ENCODE measurements at regions not wholly inside any gene's neighbourhood (a gene's known extent, or its start where the extent isn't known, plus 50 kb on each side); places are given as distances from the start of the nearest gene placed in this dataset.
"Not testable (repeated sequence)": the region's sequence is repeated elsewhere in the genome, so short reads cannot be mapped to it uniquely, and the experiment has no call there.

DNA sequence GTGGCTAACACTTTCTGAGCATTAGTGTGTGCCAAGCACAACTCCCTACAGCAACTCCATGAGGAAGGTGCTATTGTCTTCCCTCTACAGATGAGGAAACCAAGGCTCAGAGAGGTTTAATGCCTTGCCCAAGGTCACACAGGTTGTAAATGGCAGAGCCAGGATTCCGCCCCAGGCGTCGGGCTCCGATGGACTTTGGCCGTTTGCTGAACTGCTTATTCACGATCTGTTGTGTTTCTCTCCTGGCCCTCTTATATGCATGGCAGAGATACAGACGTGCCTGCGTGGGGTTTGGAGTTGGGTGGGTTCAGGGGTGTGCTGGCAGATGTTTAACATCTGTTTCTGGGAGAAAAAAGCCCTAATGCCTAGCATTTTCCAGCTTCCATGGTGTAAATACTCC, 117.4 kb downstream of the ZNF267 start:
- H3K36me3 ChIP-seq (ENCODE audit: control insufficient read depth, insufficient read depth, low read length); H3K27me3 ChIP-seq (ENCODE audit: control insufficient read depth in 2 of 2, insufficient read depth in 2 of 2, low read length in 2 of 2); H3K4me2 ChIP-seq (ENCODE audit: insufficient read depth, low read length); H3K79me2 ChIP-seq (ENCODE audit: control insufficient read depth, insufficient read depth, low read length); H3K27ac ChIP-seq (ENCODE audit: extremely low read depth, low read depth, low read length); H3K4me3 ChIP-seq; H3K9me3 ChIP-seq (replicated peaks; ENCODE audit: control insufficient read depth, insufficient read depth, low read depth, low read length); H3K4me1 ChIP-seq (replicated peaks in 1 of 2; ENCODE audit: control insufficient read depth in 2 of 2, insufficient read depth in 2 of 2, low read length in 2 of 2); H3K9me1 ChIP-seq (ENCODE audit: control insufficient read depth, insufficient read depth, low read length); H3K9ac ChIP-seq (ENCODE audit: insufficient read depth in 1 of 2, low read depth in 2 of 2, low read length in 2 of 2); FAIRE-seq; intact Hi-C loops (cut with micrococcal nuclease); BruUV-seq (replicated peaks); CTCF ChIA-PET (ENCODE audit: low intra/inter-chr PET ratio); ATAC-seq; POLR2A ChIA-PET; DNase-seq (ENCODE audit: extremely low read depth in 1 of 4, low spot score in 3 of 4); H2AFZ ChIP-seq (ENCODE audit: low read depth, low read length); H4K20me1 ChIP-seq (replicated peaks; ENCODE audit: control insufficient read depth, insufficient read depth, low read length): not testable (repeated sequence)
- WGBS (ENCODE audit: insufficient coverage, low coverage, missing lambda C conversion rate): 0% methylated on average over 8 of the region's 8 CpGs
- in situ Hi-C loops (cut with MboI): loop anchor here (10.0 kb wide), 1 partner anchor 1924 kb away; no protein-coding TSS in a partner anchor

DNA sequence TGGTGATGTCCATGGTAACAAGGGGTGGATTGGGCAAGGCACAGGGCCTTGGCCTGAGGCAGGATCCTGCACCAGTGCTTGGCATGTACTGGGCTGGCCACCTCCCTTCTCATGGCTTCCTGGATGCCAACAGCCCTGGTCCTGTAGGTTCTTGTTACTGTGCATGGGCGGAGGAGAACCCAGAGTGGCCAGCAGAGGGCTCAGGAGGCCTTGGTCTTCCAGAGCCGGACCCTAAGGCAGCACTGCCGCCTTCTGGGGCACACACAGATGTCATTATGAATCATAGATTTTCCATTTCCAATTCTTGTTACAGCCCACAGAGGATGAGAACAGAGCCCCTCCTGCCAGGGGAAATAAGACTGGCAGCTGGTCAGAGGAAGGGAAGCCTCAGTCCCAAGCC, 122.7 kb downstream of the ZNF267 start:
- H3K27ac ChIP-seq (ENCODE audit: extremely low read depth, low read depth, low read length); H3K4me1 ChIP-seq (replicated peaks in 1 of 2; ENCODE audit: control insufficient read depth in 2 of 2, insufficient read depth in 2 of 2, low read length in 2 of 2); CTCF ChIA-PET (ENCODE audit: low intra/inter-chr PET ratio); BruUV-seq (replicated peaks); H3K9me3 ChIP-seq (replicated peaks; ENCODE audit: control insufficient read depth, insufficient read depth, low read depth, low read length); FAIRE-seq; H2AFZ ChIP-seq (ENCODE audit: low read depth, low read length); H3K9me1 ChIP-seq (ENCODE audit: control insufficient read depth, insufficient read depth, low read length); H3K4me2 ChIP-seq (ENCODE audit: insufficient read depth, low read length); H3K4me3 ChIP-seq; H3K9ac ChIP-seq (ENCODE audit: insufficient read depth in 1 of 2, low read depth in 2 of 2, low read length in 2 of 2); H3K36me3 ChIP-seq (ENCODE audit: control insufficient read depth, insufficient read depth, low read length); H3K79me2 ChIP-seq (ENCODE audit: control insufficient read depth, insufficient read depth, low read length); POLR2A ChIA-PET; H4K20me1 ChIP-seq (replicated peaks; ENCODE audit: control insufficient read depth, insufficient read depth, low read length); H3K27me3 ChIP-seq (ENCODE audit: control insufficient read depth in 2 of 2, insufficient read depth in 2 of 2, low read length in 2 of 2); intact Hi-C loops (cut with micrococcal nuclease); ATAC-seq; DNase-seq (ENCODE audit: extremely low read depth in 1 of 4, low spot score in 3 of 4): not testable (repeated sequence)
- WGBS (ENCODE audit: insufficient coverage, low coverage, missing lambda C conversion rate): 0% methylated on average over 2 of the region's 3 CpGs
- in situ Hi-C loops (cut with MboI): loop anchor here (10.0 kb wide), 1 partner anchor 1918 kb away; no protein-coding TSS in a partner anchor
- TF ChIP-seq, protein P1, sequence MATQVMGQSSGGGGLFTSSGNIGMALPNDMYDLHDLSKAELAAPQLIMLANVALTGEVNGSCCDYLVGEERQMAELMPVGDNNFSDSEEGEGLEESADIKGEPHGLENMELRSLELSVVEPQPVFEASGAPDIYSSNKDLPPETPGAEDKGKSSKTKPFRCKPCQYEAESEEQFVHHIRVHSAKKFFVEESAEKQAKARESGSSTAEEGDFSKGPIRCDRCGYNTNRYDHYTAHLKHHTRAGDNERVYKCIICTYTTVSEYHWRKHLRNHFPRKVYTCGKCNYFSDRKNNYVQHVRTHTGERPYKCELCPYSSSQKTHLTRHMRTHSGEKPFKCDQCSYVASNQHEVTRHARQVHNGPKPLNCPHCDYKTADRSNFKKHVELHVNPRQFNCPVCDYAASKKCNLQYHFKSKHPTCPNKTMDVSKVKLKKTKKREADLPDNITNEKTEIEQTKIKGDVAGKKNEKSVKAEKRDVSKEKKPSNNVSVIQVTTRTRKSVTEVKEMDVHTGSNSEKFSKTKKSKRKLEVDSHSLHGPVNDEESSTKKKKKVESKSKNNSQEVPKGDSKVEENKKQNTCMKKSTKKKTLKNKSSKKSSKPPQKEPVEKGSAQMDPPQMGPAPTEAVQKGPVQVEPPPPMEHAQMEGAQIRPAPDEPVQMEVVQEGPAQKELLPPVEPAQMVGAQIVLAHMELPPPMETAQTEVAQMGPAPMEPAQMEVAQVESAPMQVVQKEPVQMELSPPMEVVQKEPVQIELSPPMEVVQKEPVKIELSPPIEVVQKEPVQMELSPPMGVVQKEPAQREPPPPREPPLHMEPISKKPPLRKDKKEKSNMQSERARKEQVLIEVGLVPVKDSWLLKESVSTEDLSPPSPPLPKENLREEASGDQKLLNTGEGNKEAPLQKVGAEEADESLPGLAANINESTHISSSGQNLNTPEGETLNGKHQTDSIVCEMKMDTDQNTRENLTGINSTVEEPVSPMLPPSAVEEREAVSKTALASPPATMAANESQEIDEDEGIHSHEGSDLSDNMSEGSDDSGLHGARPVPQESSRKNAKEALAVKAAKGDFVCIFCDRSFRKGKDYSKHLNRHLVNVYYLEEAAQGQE (IDR thresholded peaks at IDR 0.05; ENCODE audit: borderline replicate concordance): peak; percentile 42; the same call in 1 of the 2 replicates
- TF ChIP-seq, protein P1 (CRISPR knock-in tag; IDR thresholded peaks at IDR 0.05; ENCODE audit: low read depth): not testable (repeated sequence)
- TF ChIP-seq RAD21 (CRISPR knock-in tag; conservative IDR thresholded peaks at IDR 0.05 in 1 of 2, IDR thresholded peaks at IDR 0.05 in 1 of 2) (peak; percentile 46 to 78), MEIS2 (IDR thresholded peaks at IDR 0.05; ENCODE audit: partially characterized antibody) (peak; percentile 7)
- TF ChIP-seq, protein P2, sequence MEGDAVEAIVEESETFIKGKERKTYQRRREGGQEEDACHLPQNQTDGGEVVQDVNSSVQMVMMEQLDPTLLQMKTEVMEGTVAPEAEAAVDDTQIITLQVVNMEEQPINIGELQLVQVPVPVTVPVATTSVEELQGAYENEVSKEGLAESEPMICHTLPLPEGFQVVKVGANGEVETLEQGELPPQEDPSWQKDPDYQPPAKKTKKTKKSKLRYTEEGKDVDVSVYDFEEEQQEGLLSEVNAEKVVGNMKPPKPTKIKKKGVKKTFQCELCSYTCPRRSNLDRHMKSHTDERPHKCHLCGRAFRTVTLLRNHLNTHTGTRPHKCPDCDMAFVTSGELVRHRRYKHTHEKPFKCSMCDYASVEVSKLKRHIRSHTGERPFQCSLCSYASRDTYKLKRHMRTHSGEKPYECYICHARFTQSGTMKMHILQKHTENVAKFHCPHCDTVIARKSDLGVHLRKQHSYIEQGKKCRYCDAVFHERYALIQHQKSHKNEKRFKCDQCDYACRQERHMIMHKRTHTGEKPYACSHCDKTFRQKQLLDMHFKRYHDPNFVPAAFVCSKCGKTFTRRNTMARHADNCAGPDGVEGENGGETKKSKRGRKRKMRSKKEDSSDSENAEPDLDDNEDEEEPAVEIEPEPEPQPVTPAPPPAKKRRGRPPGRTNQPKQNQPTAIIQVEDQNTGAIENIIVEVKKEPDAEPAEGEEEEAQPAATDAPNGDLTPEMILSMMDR (IDR thresholded peaks at IDR 0.05 in 2 of 3, conservative IDR thresholded peaks at IDR 0.05 in 1 of 3; ENCODE audit: insufficient read depth in 2 of 3, low read depth in 1 of 3, low read length in 3 of 3): peak in 2 of 3 experiments; percentile 39 to 58; a peak in 4 of 6 replicates

All from K562 (cell line).